HEK293T (cell line): ENCODE measurements at regions not wholly inside any gene's neighbourhood (a gene's known extent, or its start where the extent isn't known, plus 50 kb on each side); places are given as distances from the start of the nearest gene placed in this dataset.

Experiments used
- BHLHE40 ChIP-seq: fragments of 450-650 bp; IDR thresholded peaks from 2 replicates; pipeline ENCODE4 v1.6.1; 2016; ENCODE audit warnings: mild to moderate bottlenecking, moderate library complexity, borderline replicate concordance
- CTBP1 ChIP-seq: fragments of 450-650 bp; IDR thresholded peaks from 2 replicates; pipeline ENCODE4 v1.6.1; 2016; ENCODE audit warnings: borderline replicate concordance
- FOXA1 ChIP-seq: fragments of 450-650 bp; IDR thresholded peaks from 2 replicates; pipeline ENCODE4 v1.6.1; 2016; ENCODE audit warnings: mild to moderate bottlenecking
- FOXM1 ChIP-seq: fragments of 450-650 bp; IDR thresholded peaks from 2 replicates; pipeline ENCODE4 v1.6.1; 2017; ENCODE audit warnings: mild to moderate bottlenecking, borderline replicate concordance
- HDGF ChIP-seq: fragments of 450-650 bp; IDR thresholded peaks from 2 replicates; pipeline ENCODE4 v1.6.1; 2017; ENCODE audit warnings: antibody characterized with exemption, borderline replicate concordance
- L3MBTL2 ChIP-seq: fragments of 450-650 bp; conservative IDR thresholded peaks from 2 replicates; pipeline ENCODE4 v1.6.1; 2016; ENCODE audit warnings: mild to moderate bottlenecking
- LEF1 ChIP-seq: fragments of 450-650 bp; IDR thresholded peaks from 2 replicates; pipeline ENCODE4 v1.6.1; 2017; ENCODE audit warnings: mild to moderate bottlenecking, borderline replicate concordance
- NFRKB ChIP-seq: fragments of 450-650 bp; IDR thresholded peaks from 2 replicates; pipeline ENCODE4 v1.6.1; 2016; ENCODE audit warnings: mild to moderate bottlenecking, moderate library complexity
- SP1 ChIP-seq: fragments of 450-650 bp; IDR thresholded peaks from 2 replicates; pipeline ENCODE4 v1.6.1; 2017
- SUZ12 ChIP-seq: fragments of 450-650 bp; IDR thresholded peaks from 2 replicates; pipeline ENCODE4 v1.6.1; 2016; ENCODE audit warnings: mild to moderate bottlenecking
- TARDBP ChIP-seq: fragments of 450-650 bp; IDR thresholded peaks from 2 replicates; pipeline ENCODE4 v1.6.1; 2016

- TF ChIP-seq TARDBP = no peak
- TF ChIP-seq SUZ12 = no peak
- TF ChIP-seq SP1 = no peak
- TF ChIP-seq BHLHE40 = no peak
- no peak for TF ChIP-seq CTBP1
- TF ChIP-seq FOXM1 = no peak
- TF ChIP-seq NFRKB = no peak
- no peak for TF ChIP-seq LEF1
- TF ChIP-seq HDGF = no peak
- no peak for TF ChIP-seq FOXA1
- TF ChIP-seq L3MBTL2 = no peak
These were observed 91.2 kb upstream of the JUN start for GRCh38 chr1:58874757-58875755.
